Suprapubic skin (tissue), 4 donors: ENCODE measurements at regions not wholly inside any gene's neighbourhood (a gene's known extent, or its start where the extent isn't known, plus 50 kb on each side); places are given as distances from the start of the nearest gene placed in this dataset.

ENCODE experiments used
- DNase-seq, 2 donors: peaks; one replicate each; pipeline ENCODE4 v3.0.0-alpha.2; 2019; ENCODE audit warnings: low spot score in 2 of 2
- H3K27ac ChIP-seq: fragments of 200-600 bp; sonication (generic); one replicate; pipeline ENCODE4 v1.5.1; 2019
- H3K27me3 ChIP-seq: fragments of 200-600 bp; sonication (generic); one replicate; pipeline ENCODE4 v1.5.1; 2019
- H3K36me3 ChIP-seq: fragments of 200-600 bp; sonication (generic); one replicate; pipeline ENCODE4 v1.5.1; 2019
- H3K4me1 ChIP-seq: fragments of 200-600 bp; sonication (generic); one replicate; pipeline ENCODE4 v1.5.1; 2019
- H3K4me3 ChIP-seq: fragments of 200-600 bp; sonication (generic); one replicate; pipeline ENCODE4 v1.5.1; 2019; ENCODE audit warnings: mild to moderate bottlenecking
- H3K9me3 ChIP-seq: fragments of 200-600 bp; sonication (generic); one replicate; pipeline ENCODE4 v1.5.1; 2019
- CTCF ChIP-seq, 2 donors: fragments of 200-600 bp in 1 of 2; fragments of 450-650 bp in 1 of 2; sonication (generic) in 1 of 2; IDR thresholded peaks; one replicate each; pipeline ENCODE4 v1.5.1; 2016 to 2019; ENCODE audit warnings: antibody characterized with exemption in 2 of 2, mild to moderate bottlenecking in 1 of 2, moderate library complexity in 1 of 2
- EP300 ChIP-seq: sonication (generic); formaldehyde crosslinking; IDR thresholded peaks from one replicate; pipeline ENCODE4 v1.6.1; 2017; ENCODE audit warnings: antibody characterized with exemption
- POLR2A ChIP-seq, 2 donors: fragments of 450-650 bp; IDR thresholded peaks; one replicate each; pipeline ENCODE4 v1.6.1; 2017; ENCODE audit warnings: antibody characterized with exemption in 2 of 2, mild to moderate bottlenecking in 2 of 2, moderate library complexity in 2 of 2
- POLR2AphosphoS5 ChIP-seq, 3 donors: sonication (generic); formaldehyde crosslinking; IDR thresholded peaks; one replicate each; pipeline ENCODE4 v1.6.1; 2017; ENCODE audit warnings: antibody characterized with exemption in 3 of 3
- WGBS: methylation state at CpG from one replicate; pipeline ENCODE4 v1.1.5; 2018; 5-methylcytosine and 5-hydroxymethylcytosine counted together

GRCh38 chr17:49903523-49903922 is 55.7 kb upstream of the TAC4 start:
- TF ChIP-seq POLR2AphosphoS5 (IDR thresholded peaks at IDR 0.05) (no peak), EP300 (no peak), POLR2A (IDR thresholded peaks at IDR 0.05) (no peak)
- Histone ChIP-seq H3K27me3 (peaks cover 70% of the 10 kb centered on the region), H3K36me3 (no peaks in the 10 kb centered on the region), H3K4me1 (peaks cover 16% of the 10 kb centered on the region), H3K9me3 (no peaks in the 10 kb centered on the region), H3K4me3 (no peak overlapping the region), H3K27ac (no peak overlapping the region)
- DNase-seq, result no peak
- 44% methylated on average over 5 of the region's 5 CpGs for WGBS

GRCh38 chr17:49904893-49905292 is 57.0 kb upstream of the TAC4 start:
- DNase-seq, result no peak
- H3K27me3 ChIP-seq, result peaks cover 84% of the 10 kb centered on the region
- no peak overlapping the region for H3K27ac ChIP-seq
- 81% methylated on average over 9 of the region's 9 CpGs for WGBS
- no peaks in the 10 kb centered on the region for H3K36me3 ChIP-seq
- no peak overlapping the region for H3K4me3 ChIP-seq
- TF ChIP-seq CTCF (IDR thresholded peaks at IDR 0.05) (no peak), EP300 (no peak), POLR2AphosphoS5 (IDR thresholded peaks at IDR 0.05) (no peak), POLR2A (IDR thresholded peaks at IDR 0.05) (no peak)
- no peaks in the 10 kb centered on the region for H3K9me3 ChIP-seq
- H3K4me1 ChIP-seq, result peaks cover 13% of the 10 kb centered on the region

- Histone ChIP-seq H3K27me3 (peaks cover 94% of the 10 kb centered on the region), H3K27ac (no peak overlapping the region), H3K4me3 (no peak overlapping the region), H3K4me1 (peaks cover 15% of the 10 kb centered on the region), H3K36me3 (no peaks in the 10 kb centered on the region), H3K9me3 (no peaks in the 10 kb centered on the region)
- no peak for TF ChIP-seq POLR2A (IDR thresholded peaks at IDR 0.05)
- TF ChIP-seq EP300, result no peak
- no peak for TF ChIP-seq CTCF (IDR thresholded peaks at IDR 0.05)
- TF ChIP-seq POLR2AphosphoS5 (IDR thresholded peaks at IDR 0.05), result no peak
- WGBS, result 78% methylated on average over 5 of the region's 10 CpGs
- no peak for DNase-seq
These were observed 58.8 kb upstream of the TAC4 start for GRCh38 chr17:49906531-49907136.

- H3K36me3 ChIP-seq, result no peaks in the 10 kb centered on the region
- peaks cover 9% of the 10 kb centered on the region for H3K4me1 ChIP-seq
- WGBS, result 69% methylated on average over 8 of the region's 8 CpGs
- no peak overlapping the region for H3K4me3 ChIP-seq
- H3K9me3 ChIP-seq, result no peaks in the 10 kb centered on the region
- H3K27ac ChIP-seq, result no peak overlapping the region
- DNase-seq, result no peak
- TF ChIP-seq POLR2AphosphoS5 (IDR thresholded peaks at IDR 0.05) (no peak), CTCF (IDR thresholded peaks at IDR 0.05) (no peak), EP300 (no peak), POLR2A (IDR thresholded peaks at IDR 0.05) (no peak)
- H3K27me3 ChIP-seq, result peaks cover 94% of the 10 kb centered on the region
These were observed 59.4 kb upstream of the TAC4 start for GRCh38 chr17:49907279-49907678.

- Histone ChIP-seq H3K4me3 (no peak overlapping the region), H3K27ac (no peak overlapping the region), H3K27me3 (peaks cover 91% of the 10 kb centered on the region), H3K36me3 (no peaks in the 10 kb centered on the region), H3K4me1 (peaks cover 7% of the 10 kb centered on the region), H3K9me3 (no peaks in the 10 kb centered on the region)
- WGBS, result 78% methylated on average over 10 of the region's 23 CpGs
- DNase-seq, result no peak
- TF ChIP-seq POLR2A (IDR thresholded peaks at IDR 0.05) (no peak), EP300 (no peak), POLR2AphosphoS5 (IDR thresholded peaks at IDR 0.05) (no peak), CTCF (IDR thresholded peaks at IDR 0.05) (no peak)
These were observed 59.9 kb upstream of the DLX4 start for GRCh38 chr17:49908782-49909714.
